CD4-positive, alpha-beta T cell treated with Interleukin-12 subunit alpha and Interleukin-12 subunit beta, for 1 hour (primary cell): ENCODE measurements at regions not wholly inside any gene's neighbourhood (a gene's known extent, or its start where the extent isn't known, plus 50 kb on each side); places are given as distances from the start of the nearest gene placed in this dataset.

Source experiments
- DNase-seq: peaks from one replicate; pipeline ENCODE4 v3.0.0-alpha.2; 2020

- DNase-seq = no peak
Measured at GRCh38 chr18:22355598-22355997, 62.1 kb downstream of the CTAGE1 start.

DNA sequence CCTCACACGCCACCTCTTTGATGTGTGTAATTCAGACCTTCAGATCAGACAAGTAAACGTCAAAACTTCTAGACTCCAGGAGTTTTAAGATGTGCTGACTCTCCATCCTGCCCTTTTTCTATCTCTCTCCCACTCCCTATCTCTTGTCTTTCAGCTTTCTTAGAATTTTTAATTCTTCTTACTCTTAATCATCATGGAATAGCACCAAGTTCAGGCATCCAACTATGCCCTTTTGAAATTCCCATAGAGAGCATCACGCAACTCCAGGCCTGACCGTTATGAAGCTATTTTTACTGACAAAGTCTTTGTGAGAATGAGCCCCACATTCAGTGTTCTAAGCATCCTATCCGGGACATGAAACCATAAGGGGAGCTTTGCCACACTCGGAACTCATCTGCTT, 62.6 kb downstream of the CTAGE1 start:
- DNase-seq = no peak

GRCh38 chr18:22349966-22350365, 67.7 kb downstream of the CTAGE1 start:
- DNase-seq = no peak

DNA sequence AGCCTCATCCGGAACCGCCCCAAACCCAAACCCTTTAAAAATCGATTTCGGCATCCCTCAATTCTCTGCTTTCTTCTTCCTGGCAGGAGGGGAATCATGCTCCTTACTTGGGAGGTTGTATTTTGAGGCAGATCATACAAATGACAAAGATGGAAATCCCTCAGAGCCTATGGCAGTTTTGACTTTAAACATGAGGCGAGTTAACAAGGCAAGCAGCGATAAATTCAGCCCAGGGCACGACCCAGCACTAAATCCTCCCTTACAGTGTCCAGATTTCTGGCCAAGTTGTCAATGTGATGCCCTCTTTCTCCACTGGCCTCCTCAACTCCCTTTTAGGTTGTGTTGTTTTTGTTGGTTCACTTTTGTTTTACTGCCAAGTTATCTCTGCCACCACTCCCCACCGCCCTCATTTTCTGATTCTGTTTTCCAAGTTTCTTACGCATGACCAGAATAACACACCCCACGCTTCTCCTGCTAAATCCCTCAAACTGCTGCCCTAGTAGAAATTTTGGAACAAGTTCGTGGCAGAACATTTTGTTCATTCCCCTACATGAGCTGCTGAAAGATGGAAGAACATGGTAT, 68.3 kb downstream of the CTAGE1 start:
- DNase-seq = no peak

GRCh38 chr18:22348521-22349316, 69.0 kb downstream of the CTAGE1 start:
- peak; percentile 16 for DNase-seq

DNA sequence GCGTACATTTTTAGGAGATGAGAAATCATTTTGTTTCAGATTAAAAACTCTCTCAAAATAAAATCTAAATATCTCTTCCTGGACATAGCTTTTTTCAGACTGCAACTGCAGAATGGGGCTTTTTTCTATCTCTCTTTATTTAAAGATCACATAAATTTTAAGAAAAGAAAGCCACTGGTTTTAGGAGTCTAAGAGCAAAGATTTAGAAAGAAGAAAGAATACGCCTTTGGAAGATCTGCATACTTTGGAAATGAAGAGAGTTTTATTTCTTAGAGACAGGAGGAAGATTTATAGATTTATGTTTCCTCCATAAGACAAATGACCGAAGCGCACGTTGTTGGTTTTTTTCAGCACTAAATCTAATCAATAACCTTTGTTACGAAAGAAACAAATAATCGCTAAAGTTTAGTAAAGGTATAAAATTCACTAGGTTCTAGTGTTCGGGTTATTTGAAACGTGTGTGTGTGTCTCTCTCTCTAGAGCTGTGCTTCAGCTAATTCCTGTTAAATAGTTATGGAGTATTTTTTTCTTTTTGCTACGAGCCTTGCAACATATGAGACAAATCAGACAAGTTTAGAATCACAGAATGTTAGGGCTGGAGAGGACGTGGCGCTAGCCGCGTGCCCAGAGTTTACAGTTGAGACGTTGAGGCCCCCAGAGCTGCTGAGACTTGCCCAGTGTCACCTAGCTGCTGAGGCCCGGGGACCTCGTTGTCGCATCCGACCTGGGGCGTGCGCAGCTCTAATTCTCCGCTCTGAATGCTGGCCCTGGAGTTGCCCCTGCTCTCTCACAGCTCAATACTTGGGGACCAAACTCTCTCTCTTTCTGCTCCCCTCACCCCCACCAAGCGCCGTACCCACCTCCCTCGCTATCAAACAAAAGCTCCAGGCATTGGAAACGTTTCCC, 69.9 kb downstream of the CTAGE1 start:
- peak; percentile 22 for DNase-seq

DNA sequence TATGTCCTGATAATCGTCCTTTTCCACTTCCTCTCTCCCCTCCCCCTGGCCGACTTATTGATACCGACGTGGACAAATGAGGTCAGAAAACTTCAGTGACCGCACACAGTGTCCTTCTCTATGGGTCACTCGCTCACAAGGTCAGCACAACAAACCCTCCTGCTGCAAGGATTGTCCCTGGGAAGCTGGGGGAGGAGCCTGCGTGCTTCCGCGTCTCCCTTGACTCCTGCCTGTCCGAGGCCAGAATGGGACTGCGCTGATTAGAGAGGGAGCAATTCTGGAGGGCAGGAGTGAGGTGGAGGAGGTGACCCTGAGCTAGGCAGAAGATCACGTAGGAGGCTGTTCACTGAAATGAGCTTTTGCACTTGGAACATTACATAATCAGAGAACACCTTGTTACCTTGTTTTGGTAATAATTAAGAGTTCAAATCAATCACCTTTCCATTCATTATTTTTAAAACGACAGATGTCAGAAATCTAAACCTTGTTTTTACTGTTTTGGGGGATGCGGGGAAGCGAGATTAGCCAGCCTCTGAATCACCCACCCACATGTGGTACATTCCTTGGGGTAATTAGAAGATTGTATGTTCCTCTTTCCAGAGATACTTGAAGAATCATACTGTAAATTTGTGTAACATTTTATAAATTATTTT, 70.6 kb downstream of the CTAGE1 start:
- no peak for DNase-seq

DNA sequence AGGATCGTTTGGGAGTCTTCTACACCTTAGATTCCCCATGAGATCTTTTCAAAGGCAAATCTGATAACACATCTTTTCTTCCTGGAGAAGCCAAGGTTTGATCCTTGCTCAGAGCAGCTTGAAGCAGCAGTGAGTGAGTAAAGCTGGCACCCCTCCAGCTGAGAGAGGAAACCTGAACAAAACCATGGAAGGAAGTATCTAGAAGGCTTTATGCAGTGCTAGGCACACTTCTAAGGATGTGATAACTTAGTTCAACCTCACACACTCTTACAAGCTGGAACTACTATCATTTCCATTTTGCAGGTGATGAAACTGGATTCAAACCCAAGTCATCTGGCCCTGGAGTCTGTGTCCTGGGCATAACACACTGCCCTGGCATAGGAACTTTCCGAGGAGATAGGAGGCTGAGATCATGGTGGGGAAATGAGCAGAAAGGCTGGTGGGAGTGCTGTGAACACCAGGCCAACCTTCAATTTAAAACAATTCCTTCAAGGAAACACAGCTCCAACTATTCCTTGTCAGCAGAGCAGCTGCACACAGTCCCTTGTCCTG, 71.2 kb downstream of the CTAGE1 start:
- peak; percentile 48 for DNase-seq

DNA sequence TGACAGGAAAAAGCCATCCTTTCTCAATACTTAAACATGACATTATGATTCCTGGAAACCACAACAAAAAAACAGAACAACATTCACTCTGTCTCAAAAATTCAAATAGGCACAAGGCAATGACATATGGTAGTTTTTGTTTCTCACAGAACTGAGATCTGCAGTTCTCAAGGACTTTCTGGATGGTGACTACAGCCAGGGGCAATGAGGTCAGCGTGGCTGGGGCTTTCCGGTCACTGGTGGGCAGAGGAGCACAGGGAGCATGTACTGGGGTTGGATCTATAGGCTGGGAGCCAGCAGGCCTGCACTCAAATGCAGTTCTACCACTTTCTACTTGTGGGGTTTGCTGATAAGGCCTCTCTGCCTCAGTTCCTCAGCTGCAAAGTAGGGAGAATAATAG, 72.0 kb downstream of the CTAGE1 start:
- no peak for DNase-seq

- peak; percentile 56 for DNase-seq
Measured at GRCh38 chr18:22344908-22345670, 72.6 kb downstream of the CTAGE1 start.

DNA sequence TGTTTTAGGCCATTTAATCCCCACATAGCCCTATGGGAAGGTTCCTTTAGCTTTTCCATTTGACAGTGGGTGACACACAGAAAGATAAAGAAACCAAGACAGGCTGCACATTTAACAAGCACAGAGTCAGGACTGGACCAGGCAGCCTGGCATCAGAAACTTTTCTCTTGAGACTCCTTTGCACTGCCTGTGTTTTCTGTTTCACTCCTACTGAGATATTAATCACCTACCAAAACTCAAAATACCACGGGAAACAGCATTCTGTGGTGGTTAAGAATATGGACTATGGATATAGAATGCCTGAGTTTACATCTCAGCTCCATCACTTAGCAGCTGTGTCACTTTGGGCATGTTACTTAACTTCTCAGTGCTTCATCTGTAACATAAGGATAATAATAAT, 73.3 kb downstream of the CTAGE1 start:
- no peak for DNase-seq

- no peak for DNase-seq
Measured at GRCh38 chr18:22343613-22344012, 74.1 kb downstream of the CTAGE1 start.

GRCh38 chr18:22342625-22343024, 75.1 kb downstream of the CTAGE1 start:
- DNase-seq = peak; percentile 40

- no peak for DNase-seq
Measured at GRCh38 chr18:22340331-22340730, 77.4 kb downstream of the CTAGE1 start.

DNA sequence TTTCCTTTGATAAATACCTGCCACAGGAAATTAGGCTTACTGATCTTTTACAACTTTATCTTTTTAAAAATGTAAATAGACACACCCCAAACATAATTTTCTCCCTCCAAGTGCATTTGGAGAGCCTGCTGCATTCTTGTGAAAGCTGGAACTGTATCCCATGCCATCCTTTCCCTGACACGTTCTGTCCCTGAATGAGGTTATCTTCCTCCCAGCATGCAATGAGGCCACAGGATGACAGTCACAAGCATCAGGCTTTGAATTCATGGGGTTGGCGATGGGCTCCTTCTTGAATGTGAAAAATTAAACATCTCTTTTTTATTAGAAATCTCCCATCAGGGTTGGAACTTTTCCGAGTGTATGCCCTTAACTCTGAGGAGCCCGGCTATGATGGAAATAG, 77.8 kb downstream of the CTAGE1 start:
- no peak for DNase-seq

- DNase-seq = no peak
Measured at GRCh38 chr18:22337833-22338232, 79.9 kb downstream of the CTAGE1 start.

GRCh38 chr18:22337306-22337705, 80.4 kb downstream of the CTAGE1 start:
- DNase-seq = no peak

GRCh38 chr18:22336406-22336805, 81.3 kb downstream of the CTAGE1 start:
- no peak for DNase-seq

DNA sequence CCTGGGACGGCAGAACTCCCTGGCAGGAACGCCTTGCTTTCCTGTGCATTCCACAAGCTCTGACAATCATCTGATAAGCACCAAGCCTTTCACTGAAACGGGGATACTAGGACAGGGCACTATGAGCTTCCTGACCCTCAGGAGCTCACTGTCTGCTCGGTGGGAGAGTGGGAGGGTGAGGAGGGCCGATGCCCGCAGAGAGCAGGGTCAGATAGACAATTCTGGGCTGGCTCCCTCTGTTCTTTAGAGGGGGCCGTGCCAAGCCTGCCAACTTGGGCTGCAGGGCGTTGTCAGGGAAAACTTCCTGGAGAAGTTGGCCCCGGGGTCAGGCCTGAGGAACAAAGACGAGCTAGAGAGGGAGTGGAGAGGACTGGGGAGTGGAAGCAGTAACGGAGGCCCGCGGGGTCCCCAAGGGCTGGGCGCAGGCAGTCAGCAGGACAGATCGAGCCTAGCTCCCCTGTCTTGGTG, 82.0 kb downstream of the CTAGE1 start:
- DNase-seq = no peak

- DNase-seq = no peak
Measured at GRCh38 chr18:22334567-22334966, 83.1 kb downstream of the CTAGE1 start.

DNA sequence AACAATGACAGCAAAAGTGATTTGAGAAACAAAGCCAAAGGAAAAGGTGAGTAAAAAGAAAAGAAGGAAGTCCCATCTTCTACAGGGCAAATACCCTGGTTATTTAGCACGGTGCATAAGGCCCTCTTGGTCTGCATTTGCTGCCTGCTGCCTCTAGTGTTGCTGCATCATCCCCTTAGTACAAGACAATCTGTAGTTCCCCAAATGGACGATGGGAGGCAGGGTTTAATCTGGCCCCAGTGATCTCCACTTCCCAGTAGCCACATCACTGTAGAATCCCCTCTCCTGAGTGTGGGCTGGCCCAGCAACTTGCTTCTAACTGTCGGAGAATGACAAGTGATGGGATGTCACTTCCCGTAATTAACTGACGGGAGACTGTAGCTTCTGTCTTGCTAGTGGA, 85.1 kb downstream of the CTAGE1 start:
- no peak for DNase-seq

DNA sequence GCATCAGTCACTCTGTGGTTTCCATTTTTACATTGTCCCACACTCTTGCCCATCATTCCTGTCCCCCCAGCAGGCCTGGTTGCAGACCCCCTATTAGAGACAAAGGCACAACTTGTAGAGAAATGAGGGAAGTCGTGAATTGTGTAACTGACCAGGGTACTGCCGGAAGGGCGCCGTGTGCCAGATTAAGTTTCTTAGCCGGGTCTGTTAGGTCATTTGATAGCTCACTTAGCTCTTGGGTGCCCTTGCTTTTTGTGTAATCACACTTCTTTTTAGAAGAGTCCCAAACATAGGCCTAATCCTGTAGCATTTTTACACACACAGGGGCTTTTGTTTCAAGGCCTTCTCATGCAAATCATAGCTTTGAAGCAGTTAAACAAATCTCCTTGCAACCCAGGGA, 87.2 kb downstream of the CTAGE1 start:
- no peak for DNase-seq
